ENCODE measurements at regions not wholly inside any gene's neighbourhood (a gene's known extent, or its start where the extent isn't known, plus 50 kb on each side); places are given as distances from the start of the nearest gene placed in this dataset.

DNA sequence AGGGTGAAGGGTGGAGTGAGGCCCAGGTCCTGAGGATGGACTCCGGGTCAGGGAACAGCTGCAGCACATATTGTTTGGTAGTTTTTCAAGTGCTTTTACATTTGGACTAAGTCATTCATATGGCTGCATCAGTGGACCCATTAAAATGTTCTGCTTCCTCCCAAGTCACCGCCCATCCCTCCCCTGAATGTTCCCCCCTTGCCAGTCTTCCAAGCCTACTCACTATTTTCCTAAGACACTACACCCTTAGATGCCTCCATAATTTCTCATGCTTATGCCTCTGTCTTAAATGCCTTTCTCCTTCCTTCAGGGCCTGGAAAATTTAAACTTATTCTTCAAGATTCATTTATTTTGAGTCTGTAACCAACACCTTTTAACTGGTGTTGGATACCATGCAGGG is 86.6 kb upstream of the NR4A3 start:
- H3K27me3 ChIP-seq (ENCODE audit: insufficient read depth, low read length), result no peaks in the 10 kb centered on the region
- no peaks in the 10 kb centered on the region for H3K36me3 ChIP-seq (ENCODE audit: insufficient read depth, low read depth, low read length)
- no peaks in the 10 kb centered on the region for H3K4me1 ChIP-seq (ENCODE audit: insufficient read depth, low read length)
- H3K9ac ChIP-seq (ENCODE audit: low read depth, low read length), result no peak overlapping the region
- no peak overlapping the region for H3K4me3 ChIP-seq (ENCODE audit: low read length)
- H3K9me3 ChIP-seq (ENCODE audit: insufficient read depth, low read depth, low read length), result no peaks in the 10 kb centered on the region
- H3K27ac ChIP-seq (ENCODE audit: low read length), result no peak overlapping the region

DNA sequence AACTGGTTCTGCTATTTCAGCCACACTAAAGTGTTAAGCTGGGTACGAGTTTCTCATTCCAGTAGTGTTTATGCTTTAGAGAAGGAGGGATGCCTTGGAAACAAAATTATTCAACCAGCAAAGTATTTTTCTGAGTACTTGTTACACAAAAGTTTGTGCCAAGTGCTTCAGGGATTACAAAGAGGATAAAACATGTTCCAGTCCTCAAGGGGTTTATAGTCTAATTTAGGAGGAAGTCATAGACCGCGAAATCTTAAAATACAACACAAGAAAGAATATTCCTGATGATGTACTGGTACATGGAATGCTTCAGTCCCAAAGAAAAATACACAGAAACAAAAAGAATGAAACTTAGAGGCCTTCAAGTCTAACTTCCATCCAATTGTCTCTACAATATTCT is 85.4 kb upstream of the NR4A3 start:
- no peaks in the 10 kb centered on the region for H3K36me3 ChIP-seq (ENCODE audit: insufficient read depth, low read depth, low read length)
- H3K9me3 ChIP-seq (ENCODE audit: insufficient read depth, low read depth, low read length), result no peaks in the 10 kb centered on the region
- H3K27ac ChIP-seq (ENCODE audit: low read length), result no peak overlapping the region
- no peak overlapping the region for H3K4me3 ChIP-seq (ENCODE audit: low read length)
- H3K4me1 ChIP-seq (ENCODE audit: insufficient read depth, low read length), result no peaks in the 10 kb centered on the region
- H3K27me3 ChIP-seq (ENCODE audit: insufficient read depth, low read length), result no peaks in the 10 kb centered on the region
- no peak overlapping the region for H3K9ac ChIP-seq (ENCODE audit: low read depth, low read length)

DNA sequence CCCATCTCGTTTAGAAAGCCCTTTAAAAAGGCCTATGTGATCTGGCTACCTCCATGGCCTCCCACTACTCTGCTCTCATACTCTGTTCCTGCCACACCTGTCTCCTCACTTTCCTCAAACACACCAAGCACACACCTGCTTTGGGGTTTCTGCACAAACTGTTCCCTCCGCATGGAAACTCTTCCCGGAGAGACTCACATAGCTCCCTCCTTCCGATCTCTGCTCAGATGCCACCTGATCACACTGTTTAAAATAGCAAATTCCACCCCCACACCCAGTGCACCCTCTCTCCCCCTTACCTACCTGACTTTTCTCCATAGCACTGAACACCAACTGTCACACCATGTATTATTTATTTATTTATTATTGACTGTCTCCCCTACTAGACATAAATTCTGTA is 84.0 kb upstream of the NR4A3 start:
- Histone ChIP-seq H3K36me3 (ENCODE audit: insufficient read depth, low read depth, low read length) (no peaks in the 10 kb centered on the region), H3K27me3 (ENCODE audit: insufficient read depth, low read length) (no peaks in the 10 kb centered on the region), H3K4me1 (ENCODE audit: insufficient read depth, low read length) (no peaks in the 10 kb centered on the region), H3K9ac (ENCODE audit: low read depth, low read length) (no peak overlapping the region), H3K9me3 (ENCODE audit: insufficient read depth, low read depth, low read length) (no peaks in the 10 kb centered on the region), H3K27ac (ENCODE audit: low read length) (no peak overlapping the region), H3K4me3 (ENCODE audit: low read length) (no peak overlapping the region)

DNA sequence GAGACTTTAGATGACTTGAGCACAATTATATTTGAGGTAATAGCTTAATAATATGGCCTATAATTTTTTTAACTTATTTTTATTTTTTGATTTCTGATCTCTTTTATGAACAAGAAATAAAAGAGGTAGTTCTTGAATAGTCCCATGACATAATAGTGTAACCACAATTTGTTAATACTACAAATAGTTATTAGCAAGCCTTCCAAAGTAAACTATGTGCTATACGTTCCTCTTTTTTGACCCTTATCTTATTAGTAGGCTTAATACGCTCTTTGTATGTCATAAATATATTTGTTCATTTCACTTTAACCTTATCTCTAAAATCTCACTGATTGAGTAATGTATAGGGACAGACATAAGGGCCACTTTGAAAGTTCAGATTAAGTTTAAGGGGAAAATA is 78.7 kb upstream of the NR4A3 start:
- no peaks in the 10 kb centered on the region for H3K9me3 ChIP-seq (ENCODE audit: insufficient read depth, low read depth, low read length)
- H3K4me1 ChIP-seq (ENCODE audit: insufficient read depth, low read length), result no peaks in the 10 kb centered on the region; the same call in 1 of the 2 replicates
- no peak overlapping the region for H3K4me3 ChIP-seq (ENCODE audit: low read length)
- no peak overlapping the region for H3K27ac ChIP-seq (ENCODE audit: low read length)
- H3K9ac ChIP-seq (ENCODE audit: low read depth, low read length), result no peak overlapping the region
- H3K27me3 ChIP-seq (ENCODE audit: insufficient read depth, low read length), result no peaks in the 10 kb centered on the region
- H3K36me3 ChIP-seq (ENCODE audit: insufficient read depth, low read depth, low read length), result no peaks in the 10 kb centered on the region

DNA sequence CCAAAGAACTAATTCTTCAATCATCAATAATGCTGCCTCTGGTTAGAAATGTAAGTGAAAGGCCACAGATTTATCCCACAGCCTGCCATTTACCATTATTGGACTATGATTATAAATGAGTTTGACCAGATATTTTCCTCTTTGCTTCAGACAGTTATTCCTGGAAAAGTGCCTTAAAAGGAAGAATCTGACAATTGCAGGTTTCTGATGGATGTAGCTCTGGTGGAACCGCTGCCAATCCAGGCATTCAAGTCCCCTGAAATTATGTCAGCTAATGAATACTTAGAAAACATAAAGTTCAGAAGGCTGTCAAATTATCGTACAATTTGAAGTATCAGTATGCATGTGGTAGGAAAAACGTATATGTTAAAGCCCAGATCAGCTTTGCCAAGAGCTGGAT is 78.2 kb upstream of the NR4A3 start:
- Histone ChIP-seq H3K4me1 (ENCODE audit: insufficient read depth, low read length) (no peaks in the 10 kb centered on the region; the same call in 1 of the 2 replicates), H3K27ac (ENCODE audit: low read length) (no peak overlapping the region), H3K27me3 (ENCODE audit: insufficient read depth, low read length) (no peaks in the 10 kb centered on the region), H3K4me3 (ENCODE audit: low read length) (no peak overlapping the region), H3K36me3 (ENCODE audit: insufficient read depth, low read depth, low read length) (no peaks in the 10 kb centered on the region), H3K9ac (ENCODE audit: low read depth, low read length) (no peak overlapping the region), H3K9me3 (ENCODE audit: insufficient read depth, low read depth, low read length) (no peaks in the 10 kb centered on the region)

DNA sequence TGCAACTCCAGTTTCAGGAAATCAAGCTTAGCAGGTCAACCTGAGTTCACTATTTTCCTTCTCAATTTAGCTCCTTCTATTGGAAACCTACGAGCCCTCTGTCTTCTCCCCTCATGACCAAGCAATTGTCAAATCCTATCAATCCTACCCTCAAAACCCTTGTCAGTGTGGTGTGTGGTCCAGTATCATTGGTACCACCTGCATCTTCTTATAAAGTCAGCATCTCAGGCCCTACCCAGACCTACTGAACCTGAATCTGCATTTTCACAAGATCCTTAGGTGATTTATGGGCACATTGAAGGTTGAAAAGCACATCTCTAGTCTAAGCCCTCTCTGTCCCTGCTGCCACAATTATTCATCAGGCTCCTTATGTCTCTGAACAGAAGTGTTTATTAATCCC is 77.6 kb upstream of the NR4A3 start:
- H3K27me3 ChIP-seq (ENCODE audit: insufficient read depth, low read length), result no peaks in the 10 kb centered on the region
- no peak overlapping the region for H3K27ac ChIP-seq (ENCODE audit: low read length)
- H3K9me3 ChIP-seq (ENCODE audit: insufficient read depth, low read depth, low read length), result no peaks in the 10 kb centered on the region
- no peaks in the 10 kb centered on the region; the same call in 1 of the 2 replicates for H3K4me1 ChIP-seq (ENCODE audit: insufficient read depth, low read length)
- no peaks in the 10 kb centered on the region for H3K36me3 ChIP-seq (ENCODE audit: insufficient read depth, low read depth, low read length)
- no peak overlapping the region for H3K9ac ChIP-seq (ENCODE audit: low read depth, low read length)
- no peak overlapping the region for H3K4me3 ChIP-seq (ENCODE audit: low read length)

DNA sequence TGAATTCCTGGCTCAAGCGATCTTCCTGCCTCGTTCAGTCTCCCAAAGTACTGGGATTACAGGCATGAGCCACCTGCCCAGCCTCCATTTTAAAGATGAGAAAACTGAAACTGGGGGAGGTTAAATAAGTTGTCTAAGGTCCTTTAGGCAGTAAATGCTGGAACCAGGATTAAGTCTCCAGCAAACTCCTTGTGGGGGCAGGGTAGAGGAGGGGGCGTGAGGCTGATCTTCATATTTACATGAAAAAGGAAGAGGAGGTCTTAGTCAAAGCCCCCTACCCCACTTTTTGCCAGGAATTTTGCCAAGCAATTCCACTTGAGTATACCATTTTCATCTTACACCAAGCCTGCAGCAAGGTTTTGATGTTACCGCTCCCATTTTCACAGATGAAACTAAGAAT is 76.6 kb upstream of the NR4A3 start:
- H3K4me1 ChIP-seq (ENCODE audit: insufficient read depth, low read length), result no peaks in the 10 kb centered on the region; the same call in 1 of the 2 replicates
- no peak overlapping the region for H3K9ac ChIP-seq (ENCODE audit: low read depth, low read length)
- H3K27ac ChIP-seq (ENCODE audit: low read length), result no peak overlapping the region
- H3K27me3 ChIP-seq (ENCODE audit: insufficient read depth, low read length), result no peaks in the 10 kb centered on the region
- H3K9me3 ChIP-seq (ENCODE audit: insufficient read depth, low read depth, low read length), result no peaks in the 10 kb centered on the region
- H3K4me3 ChIP-seq (ENCODE audit: low read length), result peak overlapping the region; percentile 28; the same call in 1 of the 2 replicates
- no peaks in the 10 kb centered on the region for H3K36me3 ChIP-seq (ENCODE audit: insufficient read depth, low read depth, low read length)

DNA sequence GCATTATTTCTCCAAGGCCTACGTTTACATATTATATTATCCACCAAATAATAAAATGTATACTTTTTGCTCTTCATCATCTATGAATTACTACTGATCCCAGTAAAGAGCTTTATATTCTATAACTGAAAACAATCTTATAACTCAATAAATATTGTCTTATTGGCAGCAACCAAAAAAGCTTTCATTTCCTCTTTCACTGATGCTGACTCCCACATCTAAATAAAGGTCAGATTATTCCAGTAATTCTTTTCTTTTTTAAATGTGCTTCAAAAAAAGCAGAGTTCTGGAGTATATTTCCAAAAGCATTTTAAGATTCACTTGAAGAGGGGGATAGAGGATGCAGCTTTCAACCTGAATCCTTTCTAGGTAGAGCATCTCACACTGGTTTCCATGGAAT is 75.3 kb upstream of the NR4A3 start:
- no peaks in the 10 kb centered on the region for H3K27me3 ChIP-seq (ENCODE audit: insufficient read depth, low read length)
- no peak overlapping the region for H3K9ac ChIP-seq (ENCODE audit: low read depth, low read length)
- H3K4me3 ChIP-seq (ENCODE audit: low read length), result no peak overlapping the region
- H3K36me3 ChIP-seq (ENCODE audit: insufficient read depth, low read depth, low read length), result no peaks in the 10 kb centered on the region
- H3K9me3 ChIP-seq (ENCODE audit: insufficient read depth, low read depth, low read length), result no peaks in the 10 kb centered on the region
- H3K27ac ChIP-seq (ENCODE audit: low read length), result no peak overlapping the region
- no peaks in the 10 kb centered on the region; the same call in 1 of the 2 replicates for H3K4me1 ChIP-seq (ENCODE audit: insufficient read depth, low read length)

DNA sequence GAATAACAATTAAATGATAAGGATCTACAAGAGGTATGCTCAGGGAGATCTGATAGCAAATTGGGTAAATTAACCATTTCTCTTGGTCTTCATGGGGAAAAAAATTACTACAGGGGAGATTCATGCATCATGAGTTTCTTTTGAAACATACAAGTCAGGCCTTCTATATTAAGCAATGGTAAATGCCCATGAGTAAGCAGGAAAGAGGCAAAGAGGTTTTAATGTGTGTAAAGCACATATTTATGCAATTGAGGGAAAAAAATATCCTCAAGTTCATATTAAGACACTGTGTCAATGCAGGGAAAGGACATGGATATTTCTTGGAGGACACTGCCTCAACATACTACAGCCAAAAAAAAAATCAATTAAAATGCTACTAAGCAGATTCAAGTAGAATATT is 73.4 kb upstream of the NR4A3 start:
- H3K27me3 ChIP-seq (ENCODE audit: insufficient read depth, low read length), result no peaks in the 10 kb centered on the region
- no peak overlapping the region for H3K9ac ChIP-seq (ENCODE audit: low read depth, low read length)
- no peak overlapping the region for H3K27ac ChIP-seq (ENCODE audit: low read length)
- H3K9me3 ChIP-seq (ENCODE audit: insufficient read depth, low read depth, low read length), result no peaks in the 10 kb centered on the region
- no peak overlapping the region for H3K4me3 ChIP-seq (ENCODE audit: low read length)
- H3K4me1 ChIP-seq (ENCODE audit: insufficient read depth, low read length), result no peaks in the 10 kb centered on the region; the same call in 1 of the 2 replicates
- H3K36me3 ChIP-seq (ENCODE audit: insufficient read depth, low read depth, low read length), result no peaks in the 10 kb centered on the region

DNA sequence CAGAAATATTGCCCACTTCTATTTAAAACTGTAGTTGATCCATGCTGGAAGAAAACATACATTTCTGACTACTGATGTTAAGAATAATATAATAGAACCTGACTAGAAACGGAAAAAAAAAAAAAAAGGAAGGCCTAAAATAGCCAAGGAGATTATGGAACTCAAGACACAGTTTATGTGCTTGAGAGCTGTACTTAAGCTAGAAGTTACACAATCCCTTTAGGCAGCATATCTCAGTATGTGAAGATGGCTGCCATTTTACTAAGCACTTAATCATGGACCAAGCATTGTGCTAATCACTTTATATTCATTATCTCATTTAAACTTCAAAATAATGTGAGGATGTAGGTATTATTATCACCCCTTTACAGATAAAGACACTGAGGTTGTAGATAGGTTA is 73.0 kb upstream of the NR4A3 start:
- H3K27ac ChIP-seq (ENCODE audit: low read length), result no peak overlapping the region

DNA sequence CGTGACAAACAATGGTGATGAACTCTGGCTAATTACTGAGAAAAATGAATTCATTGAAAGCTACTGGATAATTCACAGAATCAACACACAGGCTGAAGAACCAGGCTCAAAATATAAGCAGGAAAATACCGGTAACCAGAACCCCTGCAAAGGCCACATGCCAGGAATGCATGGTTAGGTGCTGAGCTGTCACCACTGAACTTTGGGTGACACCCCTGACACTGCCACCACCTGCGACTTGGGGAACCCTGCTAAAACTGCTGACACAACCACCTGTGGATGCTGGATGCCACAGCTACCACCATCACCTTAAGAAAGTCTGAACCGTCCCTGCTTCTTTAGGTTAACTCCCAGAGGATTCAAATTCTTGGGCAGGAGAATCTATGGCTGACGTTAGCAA is 72.0 kb upstream of the NR4A3 start:
- no peaks in the 10 kb centered on the region for H3K9me3 ChIP-seq (ENCODE audit: insufficient read depth, low read depth, low read length)
- H3K27me3 ChIP-seq (ENCODE audit: insufficient read depth, low read length), result no peaks in the 10 kb centered on the region
- no peak overlapping the region for H3K9ac ChIP-seq (ENCODE audit: low read depth, low read length)
- H3K27ac ChIP-seq (ENCODE audit: low read length), result no peak overlapping the region
- no peak overlapping the region for H3K4me3 ChIP-seq (ENCODE audit: low read length)
- H3K36me3 ChIP-seq (ENCODE audit: insufficient read depth, low read depth, low read length), result no peaks in the 10 kb centered on the region
- H3K4me1 ChIP-seq (ENCODE audit: insufficient read depth, low read length), result no peaks in the 10 kb centered on the region; the same call in 1 of the 2 replicates

More for the DNA sequence above, 73.0 kb upstream of the NR4A3 start:
- H3K9ac ChIP-seq (ENCODE audit: low read depth, low read length), result no peak overlapping the region
- no peaks in the 10 kb centered on the region; the same call in 1 of the 2 replicates for H3K4me1 ChIP-seq (ENCODE audit: insufficient read depth, low read length)
- no peaks in the 10 kb centered on the region for H3K36me3 ChIP-seq (ENCODE audit: insufficient read depth, low read depth, low read length)
- H3K9me3 ChIP-seq (ENCODE audit: insufficient read depth, low read depth, low read length), result no peaks in the 10 kb centered on the region
- no peak overlapping the region for H3K4me3 ChIP-seq (ENCODE audit: low read length)
- no peaks in the 10 kb centered on the region for H3K27me3 ChIP-seq (ENCODE audit: insufficient read depth, low read length)

DNA sequence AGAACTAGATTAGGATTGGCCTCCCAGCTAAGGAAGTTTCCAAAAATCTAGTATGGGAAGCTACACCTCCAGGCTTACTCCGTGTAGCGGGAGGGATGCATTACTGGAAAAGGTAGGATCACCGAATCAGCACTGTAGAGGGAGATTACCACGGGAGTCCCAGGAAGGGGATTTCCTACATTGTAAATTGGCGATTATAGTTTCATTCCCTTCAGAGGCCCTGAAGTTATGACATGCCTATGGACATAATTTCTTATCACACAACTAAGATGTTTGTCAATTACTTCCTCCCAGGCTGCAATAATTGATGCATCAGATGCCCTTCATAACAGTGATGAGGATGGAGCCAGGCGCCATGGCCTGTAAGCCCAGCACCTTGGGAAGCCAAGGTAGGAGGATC is 71.2 kb upstream of the NR4A3 start:
- H3K9ac ChIP-seq (ENCODE audit: low read depth, low read length), result no peak overlapping the region
- no peaks in the 10 kb centered on the region for H3K27me3 ChIP-seq (ENCODE audit: insufficient read depth, low read length)
- H3K36me3 ChIP-seq (ENCODE audit: insufficient read depth, low read depth, low read length), result no peaks in the 10 kb centered on the region

More for the DNA sequence above, 71.2 kb upstream of the NR4A3 start:
- H3K27ac ChIP-seq (ENCODE audit: low read length), result no peak overlapping the region
- no peaks in the 10 kb centered on the region for H3K4me1 ChIP-seq (ENCODE audit: insufficient read depth, low read length)
- H3K4me3 ChIP-seq (ENCODE audit: low read length), result no peak overlapping the region
- no peaks in the 10 kb centered on the region for H3K9me3 ChIP-seq (ENCODE audit: insufficient read depth, low read depth, low read length)

Data from iPS-20b (cell line).